Gastroesophageal sphincter (tissue), 3 donors: ENCODE measurements at regions not wholly inside any gene's neighbourhood (a gene's known extent, or its start where the extent isn't known, plus 50 kb on each side); places are given as distances from the start of the nearest gene placed in this dataset.

ENCODE experiments used
- POLR2A ChIP-seq, 2 donors: fragments of 450-650 bp; IDR thresholded peaks; one replicate each; pipeline ENCODE4 v1.6.1; 2017; ENCODE audit warnings: antibody characterized with exemption in 2 of 2, mild to moderate bottlenecking in 2 of 2, moderate library complexity in 1 of 2
- POLR2AphosphoS5 ChIP-seq: sonication (generic); formaldehyde crosslinking; IDR thresholded peaks from one replicate; pipeline ENCODE4 v1.6.1; 2017; ENCODE audit warnings: antibody characterized with exemption
- TF ChIP-seq, protein P1 (sequence below), 4 experiments: fragments of 200-600 bp in 2 of 4; fragments of 450-650 bp in 2 of 4; sonication (generic) in 1 of 4; IDR thresholded peaks; one replicate each; pipeline ENCODE4 v1.5.1; 2017 to 2019; ENCODE audit warnings: antibody characterized with exemption in 4 of 4, mild to moderate bottlenecking in 2 of 4, moderate library complexity in 2 of 4

DNA sequence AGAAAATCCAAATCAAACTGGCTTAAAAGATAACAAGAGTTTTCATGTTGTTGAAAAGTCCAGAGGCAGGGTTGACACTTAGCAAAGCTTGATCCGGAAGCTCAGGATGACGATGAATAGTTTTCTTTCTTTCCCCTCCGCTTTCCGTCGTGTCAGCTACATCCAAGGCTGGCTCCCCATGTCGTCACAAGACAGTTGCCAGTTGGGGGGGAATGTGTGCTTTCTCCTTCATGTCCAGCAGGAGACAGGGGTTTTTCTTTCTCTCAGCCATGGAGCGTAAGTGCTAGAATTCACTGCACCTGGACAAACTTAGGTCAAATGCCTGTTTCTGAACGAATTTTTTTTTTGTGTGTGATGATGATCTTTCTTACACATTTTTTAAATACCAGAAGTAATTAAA is 273.8 kb upstream of the RGMA start:
- TF ChIP-seq, protein P1, sequence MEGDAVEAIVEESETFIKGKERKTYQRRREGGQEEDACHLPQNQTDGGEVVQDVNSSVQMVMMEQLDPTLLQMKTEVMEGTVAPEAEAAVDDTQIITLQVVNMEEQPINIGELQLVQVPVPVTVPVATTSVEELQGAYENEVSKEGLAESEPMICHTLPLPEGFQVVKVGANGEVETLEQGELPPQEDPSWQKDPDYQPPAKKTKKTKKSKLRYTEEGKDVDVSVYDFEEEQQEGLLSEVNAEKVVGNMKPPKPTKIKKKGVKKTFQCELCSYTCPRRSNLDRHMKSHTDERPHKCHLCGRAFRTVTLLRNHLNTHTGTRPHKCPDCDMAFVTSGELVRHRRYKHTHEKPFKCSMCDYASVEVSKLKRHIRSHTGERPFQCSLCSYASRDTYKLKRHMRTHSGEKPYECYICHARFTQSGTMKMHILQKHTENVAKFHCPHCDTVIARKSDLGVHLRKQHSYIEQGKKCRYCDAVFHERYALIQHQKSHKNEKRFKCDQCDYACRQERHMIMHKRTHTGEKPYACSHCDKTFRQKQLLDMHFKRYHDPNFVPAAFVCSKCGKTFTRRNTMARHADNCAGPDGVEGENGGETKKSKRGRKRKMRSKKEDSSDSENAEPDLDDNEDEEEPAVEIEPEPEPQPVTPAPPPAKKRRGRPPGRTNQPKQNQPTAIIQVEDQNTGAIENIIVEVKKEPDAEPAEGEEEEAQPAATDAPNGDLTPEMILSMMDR (IDR thresholded peaks at IDR 0.05): no peak
- TF ChIP-seq POLR2AphosphoS5 (no peak), POLR2A (IDR thresholded peaks at IDR 0.05) (no peak)
